Uterus (tissue), 3 donors: ENCODE measurements at regions not wholly inside any gene's neighbourhood (a gene's known extent, or its start where the extent isn't known, plus 50 kb on each side); places are given as distances from the start of the nearest gene placed in this dataset.

Experiments
- DNase-seq, 2 donors: peaks; one replicate each; pipeline ENCODE4 v3.0.0-alpha.2; 2019 to 2020
- H3K27ac ChIP-seq, 2 donors: fragments of 200-600 bp; sonication (generic); 1 replicate in 1 of 2; 2 replicates in 1 of 2; pipeline ENCODE4 v1.5.1; 2016 to 2018
- H3K27me3 ChIP-seq, 2 donors: fragments of 200-600 bp; sonication (generic); one replicate each; pipeline ENCODE4 v1.5.1; 2018 to 2019; ENCODE audit warnings: control low read depth in 1 of 2
- H3K36me3 ChIP-seq, 2 donors: fragments of 200-600 bp; sonication (generic); one replicate each; pipeline ENCODE4 v1.5.1; 2019; ENCODE audit warnings: control low read depth in 1 of 2
- H3K4me1 ChIP-seq, 2 donors: fragments of 200-600 bp; sonication (generic); one replicate each; pipeline ENCODE4 v1.5.1; 2018 to 2019; ENCODE audit warnings: control low read depth in 1 of 2
- H3K4me3 ChIP-seq, 2 donors: fragments of 200-600 bp; sonication (generic); 1 replicate in 1 of 2; 2 replicates in 1 of 2; pipeline ENCODE4 v1.5.1; 2018 to 2019; ENCODE audit warnings: mild to moderate bottlenecking in 1 of 2
- H3K9me3 ChIP-seq, 2 donors: fragments of 200-600 bp; sonication (generic); one replicate each; pipeline ENCODE4 v1.5.1; 2019; ENCODE audit warnings: control low read depth in 1 of 2
- CTCF ChIP-seq, 4 experiments: fragments of 200-600 bp in 2 of 4; fragments of 450-650 bp in 2 of 4; sonication (generic) in 2 of 4; IDR thresholded peaks; one replicate each; pipeline ENCODE4 v1.5.1; 2016 to 2019; ENCODE audit warnings: antibody characterized with exemption in 4 of 4, mild to moderate bottlenecking in 2 of 4, moderate library complexity in 1 of 4
- POLR2A ChIP-seq, 2 donors: fragments of 450-650 bp; IDR thresholded peaks; one replicate each; pipeline ENCODE4 v1.6.1; 2016; ENCODE audit warnings: antibody characterized with exemption in 2 of 2, mild to moderate bottlenecking in 1 of 2, moderate library complexity in 1 of 2
- intact Hi-C: fragments of 100-400 bp; cut with DNase I; formaldehyde crosslinking; loops from one replicate; pipeline ENCODE4 v1.15.1; 2023; ENCODE audit warnings: low total_unique reads
- donor health status: DM: yes; HTN: yes; CAD: no.

- intact Hi-C loops = no loop called here
- no peak for TF ChIP-seq POLR2A (IDR thresholded peaks at IDR 0.05)
These were observed 405.9 kb downstream of the PLK2 start for GRCh38 chr5:58054018-58054417.

GRCh38 chr5:58048954-58049353 is 410.9 kb downstream of the PLK2 start:
- H3K27me3 ChIP-seq = no peaks in the 10 kb centered on the region
- H3K4me3 ChIP-seq = no peak overlapping the region
- H3K27ac ChIP-seq = no peak overlapping the region
- TF ChIP-seq CTCF (IDR thresholded peaks at IDR 0.05) (no peak), POLR2A (IDR thresholded peaks at IDR 0.05) (no peak)
- no peak for DNase-seq
- H3K9me3 ChIP-seq = no peaks in the 10 kb centered on the region
- H3K4me1 ChIP-seq = no peaks in the 10 kb centered on the region
- intact Hi-C loops = no loop called here
- no peaks in the 10 kb centered on the region for H3K36me3 ChIP-seq

More at GRCh38 chr5:58054018-58054417, 405.9 kb downstream of the PLK2 start:
- no peak for DNase-seq
- no peak overlapping the region for H3K4me3 ChIP-seq
- no peak overlapping the region for H3K27ac ChIP-seq
- H3K9me3 ChIP-seq = no peaks in the 10 kb centered on the region
- no peaks in the 10 kb centered on the region for H3K4me1 ChIP-seq
- no peaks in the 10 kb centered on the region for H3K36me3 ChIP-seq
- H3K27me3 ChIP-seq = no peaks in the 10 kb centered on the region

- Histone ChIP-seq H3K27ac (no peak overlapping the region), H3K9me3 (no peaks in the 10 kb centered on the region), H3K4me3 (no peak overlapping the region), H3K27me3 (no peaks in the 10 kb centered on the region), H3K4me1 (no peaks in the 10 kb centered on the region), H3K36me3 (no peaks in the 10 kb centered on the region)
- TF ChIP-seq CTCF (IDR thresholded peaks at IDR 0.05) (no peak), POLR2A (IDR thresholded peaks at IDR 0.05) (no peak)
- intact Hi-C loops = no loop called here
- no peak for DNase-seq
These were observed 411.5 kb downstream of the PLK2 start for GRCh38 chr5:58048185-58048925.

GRCh38 chr5:58046371-58046770 is 413.5 kb downstream of the PLK2 start:
- no peak for TF ChIP-seq CTCF (IDR thresholded peaks at IDR 0.05)
- TF ChIP-seq POLR2A (IDR thresholded peaks at IDR 0.05) = no peak
- no peaks in the 10 kb centered on the region for H3K4me1 ChIP-seq
- no peak overlapping the region for H3K27ac ChIP-seq
- H3K9me3 ChIP-seq = no peaks in the 10 kb centered on the region
- H3K27me3 ChIP-seq = no peaks in the 10 kb centered on the region
- intact Hi-C loops = no loop called here
- DNase-seq = no peak
- H3K4me3 ChIP-seq = no peak overlapping the region
- no peaks in the 10 kb centered on the region for H3K36me3 ChIP-seq

- intact Hi-C loops = no loop called here
- no peak for TF ChIP-seq CTCF (IDR thresholded peaks at IDR 0.05)
- TF ChIP-seq POLR2A (IDR thresholded peaks at IDR 0.05) = no peak
- H3K4me3 ChIP-seq = no peak overlapping the region
- H3K27ac ChIP-seq = no peak overlapping the region
- no peak for DNase-seq
- H3K9me3 ChIP-seq = no peaks in the 10 kb centered on the region
- no peaks in the 10 kb centered on the region for H3K36me3 ChIP-seq
- H3K4me1 ChIP-seq = no peaks in the 10 kb centered on the region
- H3K27me3 ChIP-seq = no peaks in the 10 kb centered on the region
These were observed 415.7 kb downstream of the PLK2 start for GRCh38 chr5:58044166-58044565.
